HepG2 (cell line): ENCODE measurements at regions not wholly inside any gene's neighbourhood (a gene's known extent, or its start where the extent isn't known, plus 50 kb on each side); places are given as distances from the start of the nearest gene placed in this dataset.

Source experiments
- ATAC-seq: fragments of 200-7000 bp; cut with Tn5 transposase; 3 replicates; pipeline ENCODE4 v1.9.1; 2020; ENCODE audit warnings: mild to moderate bottlenecking, moderate library complexity
- BruUV-seq: library from RNA; stranded (reverse); fragments of 400-500 nt; replicated peaks from 2 replicates; lab custom pipeline; 2021; lab: Mats Ljungman, UMichigan
- CTCF ChIA-PET: fragments of 300-600 bp; formaldehyde crosslinking; extraction: SDS; loops from one replicate; lab custom pipeline; 2021; ENCODE audit warnings: low total read pairs, inconsistent platforms, low intra/inter-chr PET ratio; lab: Yijun Ruan, JAX
- POLR2A ChIA-PET: fragments of 350-600 bp; sonication (Branson Sonifier 250); formaldehyde crosslinking; loops from one replicate; lab custom pipeline; 2020; ENCODE audit warnings: antibody characterized with exemption, inconsistent platforms; lab: Yijun Ruan, JAX
- DNase-seq: peaks from one replicate; pipeline ENCODE4 v3.0.0-alpha.2; 2015; ENCODE audit warnings: low spot score
- FAIRE-seq: peaks from 3 replicates; lab custom pipeline; 2011; peaks lifted over from hg19 to GRCh38; lab: Jason Lieb, UNC
- H2AFZ ChIP-seq: one replicate; pipeline ENCODE4 v1.6.1; 2011; ENCODE audit warnings: low read length, inconsistent platforms
- H3K27ac ChIP-seq: fragments of 300-600 bp; 3 replicates; pipeline ENCODE4 v1.8.0; 2011; ENCODE audit warnings: mixed run types, mild to moderate bottlenecking, mixed read lengths, low read length, inconsistent platforms; ENCODE audit not compliant: insufficient read depth; ENCODE audit errors: extremely low read length
- H3K27me3 ChIP-seq, 2 experiments: fragments of 200-600 bp in 1 of 2; 2 replicates in 1 of 2; 3 replicates in 1 of 2; pipeline versions ENCODE4 v1.6.0 to v1.8.0; 2011; ENCODE audit warnings: low read length in 2 of 2, mild to moderate bottlenecking in 2 of 2, moderate library complexity in 2 of 2, inconsistent platforms in 1 of 2; ENCODE audit not compliant: insufficient read depth in 2 of 2, control insufficient read depth in 1 of 2
- H3K36me3 ChIP-seq, 2 experiments: fragments of 200-600 bp in 1 of 2; replicated peaks in 1 of 2; 2 replicates in 1 of 2; 3 replicates in 1 of 2; pipeline versions ENCODE4 v1.5.1 to v1.8.0; 2011; ENCODE audit warnings: low read length in 2 of 2, inconsistent platforms in 1 of 2; ENCODE audit not compliant: insufficient read depth in 2 of 2, control insufficient read depth in 1 of 2
- H3K4me1 ChIP-seq: 2 replicates; pipeline ENCODE4 v1.5.1; 2012; ENCODE audit warnings: low read length, inconsistent platforms; ENCODE audit not compliant: insufficient read depth
- H3K4me2 ChIP-seq: 2 replicates; pipeline ENCODE4 v1.6.0; 2011; ENCODE audit warnings: low read depth, low read length, inconsistent platforms
- H3K4me3 ChIP-seq, 3 experiments: fragments of 200-600 bp in 1 of 3; sonication (generic), shearing (Covaris generic) in 1 of 3; replicated peaks in 1 of 3; 2 replicates each; pipeline ENCODE4 v1.5.1; 2011 to 2016; ENCODE audit warnings: low read length in 3 of 3, inconsistent platforms in 2 of 3, low read depth in 2 of 3, mild to moderate bottlenecking in 2 of 3, control low read depth in 1 of 3, mixed read lengths in 1 of 3; ENCODE audit not compliant: insufficient read depth in 1 of 3
- H3K79me2 ChIP-seq: one replicate; pipeline ENCODE4 v1.6.1; 2011; ENCODE audit warnings: low read length, inconsistent platforms; ENCODE audit not compliant: insufficient read depth
- H3K9ac ChIP-seq: 2 replicates; pipeline ENCODE4 v1.6.0; 2011; ENCODE audit warnings: mild to moderate bottlenecking, low read depth, low read length, inconsistent platforms; ENCODE audit not compliant: insufficient read depth
- H3K9me3 ChIP-seq: 2 replicates; pipeline ENCODE4 v1.5.1; 2012; ENCODE audit warnings: mild to moderate bottlenecking, low read length
- H4K20me1 ChIP-seq: 2 replicates; pipeline ENCODE4 v1.6.0; 2011; ENCODE audit warnings: inconsistent platforms, mild to moderate bottlenecking, low read length, moderate library complexity; ENCODE audit not compliant: insufficient read depth
- BHLHE40 ChIP-seq: IDR thresholded peaks from 2 replicates; pipeline ENCODE4 v1.6.1; 2011; ENCODE audit warnings: low read length, improper control_type of control experiment
- CENPX ChIP-seq: sonication (generic); formaldehyde crosslinking; IDR thresholded peaks from 2 replicates; pipeline ENCODE4 v1.9.0; 2021; ENCODE audit warnings: mild to moderate bottlenecking, missing genetic modification reagents, moderate library complexity
- FOSL2 ChIP-seq: sonication (generic); formaldehyde crosslinking; IDR thresholded peaks from 2 replicates; pipeline ENCODE4 v1.4.0; 2020; ENCODE audit warnings: missing genetic modification reagents
- GATAD2A ChIP-seq: IDR thresholded peaks from 2 replicates; pipeline ENCODE4 v1.6.1; 2016
- HNF4A ChIP-seq: sonication (generic); formaldehyde crosslinking; IDR thresholded peaks from 2 replicates; pipeline ENCODE4 v1.4.0; 2020; ENCODE audit warnings: missing genetic modification reagents
- MAFF ChIP-seq: IDR thresholded peaks from 2 replicates; pipeline ENCODE4 v1.6.1; 2011; ENCODE audit warnings: low read depth, low read length, improper control_type of control experiment
- STAG1 ChIP-seq: sonication (generic); formaldehyde crosslinking; IDR thresholded peaks from 2 replicates; pipeline ENCODE4 v1.4.0; 2020; ENCODE audit warnings: missing genetic modification reagents
- TCF7 ChIP-seq: sonication (generic); IDR thresholded peaks from 2 replicates; pipeline ENCODE4 v1.6.1; 2016; ENCODE audit warnings: antibody characterized with exemption, low read depth
- WGBS: methylation state at CpG from one replicate; pipeline ENCODE4 v1.1.6; 2017; ENCODE audit warnings: low lambda C conversion rate; 5-methylcytosine and 5-hydroxymethylcytosine counted together
- in situ Hi-C: cut with HindIII; loops from 2 replicates; pipeline ENCODE4 v1.10.0; 2017; ENCODE audit warnings: low pct_unique_long_range_greater_than_20kb; ENCODE audit not compliant: extremely low pct_ligation_motif_present
- intact Hi-C: fragments of 100-400 bp; cut with micrococcal nuclease; formaldehyde crosslinking; loops from one replicate; pipeline ENCODE4 v1.10.0; 2022; ENCODE audit not compliant: unreplicated experiment
- TF ChIP-seq, protein P1 (sequence below): IDR thresholded peaks from 2 replicates; pipeline ENCODE4 v1.6.1; 2012; ENCODE audit warnings: inconsistent platforms
- TF ChIP-seq, protein P2 (sequence below): sonication (generic); formaldehyde crosslinking; IDR thresholded peaks from 2 replicates; pipeline ENCODE4 v1.5.0; 2020; ENCODE audit warnings: mild to moderate bottlenecking, missing genetic modification reagents
- TF ChIP-seq, protein P3 (sequence below): IDR thresholded peaks from 2 replicates; pipeline ENCODE4 v1.6.1; 2016
- TF ChIP-seq, protein P4 (sequence below): sonication (generic); formaldehyde crosslinking; IDR thresholded peaks from 2 replicates; pipeline ENCODE4 v1.8.0; 2022; ENCODE audit warnings: mild to moderate bottlenecking, missing genetic modification reagents, borderline replicate concordance
- TF ChIP-seq, protein P5 (sequence below): sonication (generic); formaldehyde crosslinking; IDR thresholded peaks from 2 replicates; pipeline ENCODE4 v1.4.0; 2020; ENCODE audit warnings: mild to moderate bottlenecking, missing genetic modification reagents

DNA sequence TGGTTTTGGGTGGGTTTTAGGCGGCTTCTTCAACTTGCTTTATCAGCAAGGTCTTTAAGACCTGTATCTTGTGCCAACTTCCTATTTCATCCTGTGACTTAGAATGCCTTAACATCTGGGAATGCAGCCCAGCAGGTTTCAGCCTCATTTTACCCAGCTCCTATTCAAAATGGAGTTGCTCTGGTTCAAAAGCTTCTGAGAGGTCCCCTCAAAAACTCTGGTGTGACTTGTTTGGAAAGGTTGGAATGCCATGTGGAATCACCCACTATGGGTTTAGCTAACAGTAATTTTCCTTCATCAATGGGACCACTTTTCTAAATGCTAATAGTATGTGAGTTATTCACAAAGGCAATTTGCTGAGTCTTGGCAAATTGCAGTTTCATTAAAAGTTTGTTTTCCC lies 509.4 kb upstream of the SMIM21 start:
- ChIA-PET POLR2A (no interaction called here), CTCF (no interaction called here)
- FAIRE-seq: no peak
- DNase-seq: no peak
- H3K27me3 ChIP-seq: peaks cover 0 to 22% of the 10 kb centered on the region in 2 experiments; a peak in 2 of 5 replicates
- no peak overlapping the region for H3K9ac ChIP-seq
- no peak for ATAC-seq
- H4K20me1 ChIP-seq: no peaks in the 10 kb centered on the region
- in situ Hi-C loops (no loop called here), intact Hi-C loops (no loop called here)
- no peak overlapping the region for H3K4me2 ChIP-seq
- no peak overlapping the region for H2AFZ ChIP-seq
- no peak overlapping the region for H3K27ac ChIP-seq
- 0% methylated on average over 1 of the region's 1 CpG for WGBS
- no peaks in the 10 kb centered on the region for H3K36me3 ChIP-seq
- no peaks in the 10 kb centered on the region for H3K79me2 ChIP-seq
- H3K4me1 ChIP-seq: no peaks in the 10 kb centered on the region
- H3K9me3 ChIP-seq: no peaks in the 10 kb centered on the region
- no peak for TF ChIP-seq GATAD2A (CRISPR knock-in tag)
- TF ChIP-seq FOSL2 (CRISPR knock-in tag): no peak
- no peak for TF ChIP-seq STAG1 (CRISPR knock-in tag)
- no peak for TF ChIP-seq TCF7
- TF ChIP-seq, protein P1, sequence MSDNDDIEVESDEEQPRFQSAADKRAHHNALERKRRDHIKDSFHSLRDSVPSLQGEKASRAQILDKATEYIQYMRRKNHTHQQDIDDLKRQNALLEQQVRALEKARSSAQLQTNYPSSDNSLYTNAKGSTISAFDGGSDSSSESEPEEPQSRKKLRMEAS: no peak
- BruUV-seq: no TSS peak
- no peak overlapping the region for H3K4me3 ChIP-seq

DNA sequence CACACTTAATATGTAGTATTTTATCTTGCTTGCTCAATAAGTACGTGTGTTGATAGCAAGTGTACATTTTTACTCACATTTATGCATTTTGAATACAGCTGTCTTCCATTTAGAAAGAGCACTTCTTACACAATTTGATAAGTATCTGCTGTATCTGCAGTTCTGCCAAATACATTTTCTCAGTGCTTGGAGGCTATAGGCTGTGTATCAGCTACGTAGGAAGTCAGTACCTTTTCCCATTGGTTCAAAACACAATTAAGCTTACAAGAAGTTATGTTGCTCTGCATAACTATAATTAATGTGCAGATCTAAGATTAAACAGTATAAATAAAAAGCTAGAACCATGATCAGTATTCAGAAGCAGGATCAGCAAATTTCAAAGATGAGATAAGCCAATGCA lies 503.6 kb upstream of the SMIM21 start:
- in situ Hi-C loops (no loop called here), intact Hi-C loops (no loop called here)
- WGBS: 5% methylated on average over 2 of the region's 2 CpGs
- FAIRE-seq (no peak), DNase-seq (no peak), ATAC-seq (no peak)
- no peak overlapping the region for H2AFZ ChIP-seq
- no peaks in the 10 kb centered on the region for H3K79me2 ChIP-seq
- H3K36me3 ChIP-seq: no peaks in the 10 kb centered on the region
- H4K20me1 ChIP-seq: no peaks in the 10 kb centered on the region
- ChIA-PET CTCF (no interaction called here), POLR2A (no interaction called here)
- H3K4me1 ChIP-seq: no peaks in the 10 kb centered on the region
- no peak overlapping the region for H3K9ac ChIP-seq
- TF ChIP-seq, protein P2, sequence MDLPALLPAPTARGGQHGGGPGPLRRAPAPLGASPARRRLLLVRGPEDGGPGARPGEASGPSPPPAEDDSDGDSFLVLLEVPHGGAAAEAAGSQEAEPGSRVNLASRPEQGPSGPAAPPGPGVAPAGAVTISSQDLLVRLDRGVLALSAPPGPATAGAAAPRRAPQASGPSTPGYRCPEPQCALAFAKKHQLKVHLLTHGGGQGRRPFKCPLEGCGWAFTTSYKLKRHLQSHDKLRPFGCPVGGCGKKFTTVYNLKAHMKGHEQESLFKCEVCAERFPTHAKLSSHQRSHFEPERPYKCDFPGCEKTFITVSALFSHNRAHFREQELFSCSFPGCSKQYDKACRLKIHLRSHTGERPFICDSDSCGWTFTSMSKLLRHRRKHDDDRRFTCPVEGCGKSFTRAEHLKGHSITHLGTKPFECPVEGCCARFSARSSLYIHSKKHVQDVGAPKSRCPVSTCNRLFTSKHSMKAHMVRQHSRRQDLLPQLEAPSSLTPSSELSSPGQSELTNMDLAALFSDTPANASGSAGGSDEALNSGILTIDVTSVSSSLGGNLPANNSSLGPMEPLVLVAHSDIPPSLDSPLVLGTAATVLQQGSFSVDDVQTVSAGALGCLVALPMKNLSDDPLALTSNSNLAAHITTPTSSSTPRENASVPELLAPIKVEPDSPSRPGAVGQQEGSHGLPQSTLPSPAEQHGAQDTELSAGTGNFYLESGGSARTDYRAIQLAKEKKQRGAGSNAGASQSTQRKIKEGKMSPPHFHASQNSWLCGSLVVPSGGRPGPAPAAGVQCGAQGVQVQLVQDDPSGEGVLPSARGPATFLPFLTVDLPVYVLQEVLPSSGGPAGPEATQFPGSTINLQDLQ (CRISPR knock-in tag): no peak
- TF ChIP-seq MAFF (no peak), BHLHE40 (no peak), HNF4A (CRISPR knock-in tag) (no peak), CENPX (CRISPR knock-in tag) (no peak)
- TF ChIP-seq, protein P3, sequence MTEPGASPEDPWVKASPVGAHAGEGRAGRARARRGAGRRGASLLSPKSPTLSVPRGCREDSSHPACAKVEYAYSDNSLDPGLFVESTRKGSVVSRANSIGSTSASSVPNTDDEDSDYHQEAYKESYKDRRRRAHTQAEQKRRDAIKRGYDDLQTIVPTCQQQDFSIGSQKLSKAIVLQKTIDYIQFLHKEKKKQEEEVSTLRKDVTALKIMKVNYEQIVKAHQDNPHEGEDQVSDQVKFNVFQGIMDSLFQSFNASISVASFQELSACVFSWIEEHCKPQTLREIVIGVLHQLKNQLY (CRISPR knock-in tag): no peak
- TF ChIP-seq, protein P4, sequence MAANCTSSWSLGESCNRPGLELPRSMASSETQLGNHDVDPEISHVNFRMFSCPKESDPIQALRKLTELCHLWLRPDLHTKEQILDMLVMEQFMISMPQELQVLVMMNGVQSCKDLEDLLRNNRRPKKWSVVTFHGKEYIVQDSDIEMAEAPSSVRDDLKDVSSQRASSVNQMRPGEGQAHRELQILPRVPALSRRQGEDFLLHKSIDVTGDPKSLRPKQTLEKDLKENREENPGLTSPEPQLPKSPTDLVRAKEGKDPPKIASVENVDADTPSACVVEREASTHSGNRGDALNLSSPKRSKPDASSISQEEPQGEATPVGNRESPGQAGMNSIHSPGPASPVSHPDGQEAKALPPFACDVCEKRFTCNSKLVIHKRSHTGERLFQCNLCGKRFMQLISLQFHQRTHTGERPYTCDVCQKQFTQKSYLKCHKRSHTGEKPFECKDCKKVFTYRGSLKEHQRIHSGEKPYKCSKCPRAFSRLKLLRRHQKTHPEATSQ (CRISPR knock-in tag): no peak
- TF ChIP-seq, protein P5, sequence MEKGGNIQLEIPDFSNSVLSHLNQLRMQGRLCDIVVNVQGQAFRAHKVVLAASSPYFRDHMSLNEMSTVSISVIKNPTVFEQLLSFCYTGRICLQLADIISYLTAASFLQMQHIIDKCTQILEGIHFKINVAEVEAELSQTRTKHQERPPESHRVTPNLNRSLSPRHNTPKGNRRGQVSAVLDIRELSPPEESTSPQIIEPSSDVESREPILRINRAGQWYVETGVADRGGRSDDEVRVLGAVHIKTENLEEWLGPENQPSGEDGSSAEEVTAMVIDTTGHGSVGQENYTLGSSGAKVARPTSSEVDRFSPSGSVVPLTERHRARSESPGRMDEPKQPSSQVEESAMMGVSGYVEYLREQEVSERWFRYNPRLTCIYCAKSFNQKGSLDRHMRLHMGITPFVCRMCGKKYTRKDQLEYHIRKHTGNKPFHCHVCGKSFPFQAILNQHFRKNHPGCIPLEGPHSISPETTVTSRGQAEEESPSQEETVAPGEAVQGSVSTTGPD (CRISPR knock-in tag): no peak
- H3K4me3 ChIP-seq: no peak overlapping the region
- no peak overlapping the region for H3K4me2 ChIP-seq
- H3K27ac ChIP-seq: no peak overlapping the region
- H3K9me3 ChIP-seq: no peaks in the 10 kb centered on the region
- H3K27me3 ChIP-seq: peaks cover 0 to 19% of the 10 kb centered on the region in 2 experiments; a peak in 2 of 5 replicates
- no TSS peak for BruUV-seq
